GM23338 (cell line): ENCODE measurements at regions not wholly inside any gene's neighbourhood (a gene's known extent, or its start where the extent isn't known, plus 50 kb on each side); places are given as distances from the start of the nearest gene placed in this dataset.

Experiments used
- ATAC-seq: fragments of 200-7000 bp; cut with Tn5 transposase; 3 replicates; pipeline ENCODE4 v1.9.1; 2020
- DNase-seq: peaks from one replicate; pipeline ENCODE4 v3.0.0-alpha.2; 2015; ENCODE audit warnings: low spot score
- H2AFZ ChIP-seq: fragments of 200-600 bp; sonication (generic); 2 replicates; pipeline ENCODE4 v1.8.0; 2016; ENCODE audit warnings: antibody characterized with exemption, mild to moderate bottlenecking, moderate library complexity
- H3F3A ChIP-seq: fragments of 200-600 bp; sonication (generic); replicated peaks from 2 replicates; pipeline ENCODE4 v1.8.0; 2017; ENCODE audit warnings: antibody characterized with exemption, mixed run types, low read depth
- H3K27ac ChIP-seq: fragments of 200-600 bp; sonication (generic); 2 replicates; pipeline ENCODE4 v1.6.1; 2016; ENCODE audit warnings: low read depth
- H3K27me3 ChIP-seq: fragments of 200-600 bp; sonication (generic); 2 replicates; pipeline ENCODE4 v1.8.0; 2016; ENCODE audit warnings: mild to moderate bottlenecking, mixed run types, moderate library complexity; ENCODE audit not compliant: insufficient read depth
- H3K36me3 ChIP-seq: fragments of 200-600 bp; sonication (generic); 2 replicates; pipeline ENCODE4 v1.8.0; 2016; ENCODE audit warnings: mild to moderate bottlenecking; ENCODE audit not compliant: insufficient read depth
- H3K4me1 ChIP-seq: fragments of 200-600 bp; sonication (generic); 2 replicates; pipeline ENCODE4 v1.8.0; 2016; ENCODE audit warnings: mild to moderate bottlenecking, moderate library complexity; ENCODE audit not compliant: insufficient read depth
- H3K4me2 ChIP-seq: fragments of 200-600 bp; sonication (generic); 2 replicates; pipeline ENCODE4 v1.7.1; 2017; ENCODE audit warnings: mixed run types
- H3K4me3 ChIP-seq: fragments of 200-600 bp; sonication (generic); 2 replicates; pipeline ENCODE4 v1.6.1; 2016; ENCODE audit warnings: mixed run types
- H3K79me2 ChIP-seq: fragments of 200-600 bp; sonication (generic); replicated peaks from 2 replicates; pipeline ENCODE4 v1.8.0; 2017; ENCODE audit warnings: mild to moderate bottlenecking; ENCODE audit not compliant: insufficient read depth
- H3K9me2 ChIP-seq: fragments of 200-600 bp; sonication (generic); 2 replicates; pipeline ENCODE4 v1.8.0; 2017; ENCODE audit not compliant: insufficient read depth
- H4K20me1 ChIP-seq: fragments of 200-600 bp; sonication (generic); replicated peaks from 2 replicates; pipeline ENCODE4 v1.8.0; 2017; ENCODE audit warnings: mild to moderate bottlenecking; ENCODE audit not compliant: insufficient read depth
- H3K27ac Mint-ChIP-seq: 2 replicates; pipeline ENCODE4 v1.8.0; 2020; ENCODE audit warnings: inconsistent platforms, mild to moderate bottlenecking, moderate library complexity, mixed read lengths
- H3K27me3 Mint-ChIP-seq: 3 replicates; pipeline ENCODE4 v1.8.0; 2022; ENCODE audit warnings: low read depth, mild to moderate bottlenecking, moderate library complexity, mixed read lengths, inconsistent platforms; ENCODE audit not compliant: insufficient read depth, poor library complexity
- H3K36me3 Mint-ChIP-seq: 3 replicates; pipeline ENCODE4 v1.8.0; 2021; ENCODE audit warnings: low read depth, mild to moderate bottlenecking, inconsistent platforms, moderate library complexity, mixed read lengths
- H3K4me1 Mint-ChIP-seq: 3 replicates; pipeline ENCODE4 v1.8.0; 2020; ENCODE audit warnings: mild to moderate bottlenecking, inconsistent platforms, mixed read lengths
- H3K4me3 Mint-ChIP-seq: 3 replicates; pipeline ENCODE4 v1.8.0; 2021; ENCODE audit warnings: moderate library complexity, mild to moderate bottlenecking, inconsistent platforms, mixed read lengths
- H3K9me3 Mint-ChIP-seq: 3 replicates; pipeline ENCODE4 v1.8.0; 2020; ENCODE audit warnings: moderate library complexity, mild to moderate bottlenecking, inconsistent platforms, mixed read lengths
- CREB1 ChIP-seq: fragments of 250-450 bp; sonication (Bioruptor Pico); IDR thresholded peaks from 2 replicates; pipeline ENCODE4 v1.5.0; 2020; ENCODE audit warnings: low read depth, mild to moderate bottlenecking, moderate library complexity
- EZH2 ChIP-seq: fragments of 200-600 bp; sonication (generic); IDR thresholded peaks from one replicate; pipeline ENCODE4 v1.8.0; 2017; ENCODE audit warnings: antibody characterized with exemption, mild to moderate bottlenecking, low read depth; ENCODE audit not compliant: unreplicated experiment
- EZH2phosphoT487 ChIP-seq: fragments of 200-600 bp; sonication (generic); IDR thresholded peaks from one replicate; pipeline ENCODE4 v1.8.1; 2018; ENCODE audit warnings: antibody characterized with exemption; ENCODE audit not compliant: unreplicated experiment
- JUNB ChIP-seq: IDR thresholded peaks from one replicate; pipeline ENCODE4 v1.6.1; 2016; ENCODE audit warnings: antibody characterized with exemption; ENCODE audit not compliant: unreplicated experiment
- NANOG ChIP-seq: IDR thresholded peaks from 2 replicates; pipeline ENCODE4 v1.6.1; 2016; ENCODE audit warnings: antibody characterized with exemption, borderline replicate concordance
- POLR2AphosphoS5 ChIP-seq: IDR thresholded peaks from 2 replicates; pipeline ENCODE4 v1.6.1; 2016; ENCODE audit warnings: antibody characterized with exemption, low read depth
- REST ChIP-seq: IDR thresholded peaks from one replicate; pipeline ENCODE4 v1.6.1; 2018; ENCODE audit warnings: antibody characterized with exemption; ENCODE audit not compliant: unreplicated experiment
- STAT1 ChIP-seq: IDR thresholded peaks from one replicate; pipeline ENCODE4 v1.6.1; 2016; ENCODE audit warnings: antibody characterized with exemption; ENCODE audit not compliant: unreplicated experiment
- ZNF114 ChIP-seq: fragments of 250-450 bp; sonication (Bioruptor Pico); IDR thresholded peaks from 2 replicates; pipeline ENCODE4 v1.5.0; 2020; ENCODE audit warnings: mild to moderate bottlenecking, moderate library complexity
- ZNF331 ChIP-seq: fragments of 250-450 bp; sonication (Bioruptor Pico); IDR thresholded peaks from 2 replicates; pipeline ENCODE4 v1.5.0; 2020; ENCODE audit warnings: low read depth, mild to moderate bottlenecking, moderate library complexity
- TF ChIP-seq, protein P1 (sequence below): fragments of 250-450 bp; sonication (Bioruptor Pico); IDR thresholded peaks from 2 replicates; pipeline ENCODE4 v1.5.0; 2020; ENCODE audit warnings: mild to moderate bottlenecking, moderate library complexity
- TF ChIP-seq, protein P2 (sequence below): IDR thresholded peaks from 2 replicates; pipeline ENCODE4 v1.6.1; 2016; ENCODE audit warnings: antibody characterized with exemption

GRCh38 chr21:32869459-32869858, 97.9 kb upstream of the PAXBP1 start (continued):
- TF ChIP-seq, protein P1, sequence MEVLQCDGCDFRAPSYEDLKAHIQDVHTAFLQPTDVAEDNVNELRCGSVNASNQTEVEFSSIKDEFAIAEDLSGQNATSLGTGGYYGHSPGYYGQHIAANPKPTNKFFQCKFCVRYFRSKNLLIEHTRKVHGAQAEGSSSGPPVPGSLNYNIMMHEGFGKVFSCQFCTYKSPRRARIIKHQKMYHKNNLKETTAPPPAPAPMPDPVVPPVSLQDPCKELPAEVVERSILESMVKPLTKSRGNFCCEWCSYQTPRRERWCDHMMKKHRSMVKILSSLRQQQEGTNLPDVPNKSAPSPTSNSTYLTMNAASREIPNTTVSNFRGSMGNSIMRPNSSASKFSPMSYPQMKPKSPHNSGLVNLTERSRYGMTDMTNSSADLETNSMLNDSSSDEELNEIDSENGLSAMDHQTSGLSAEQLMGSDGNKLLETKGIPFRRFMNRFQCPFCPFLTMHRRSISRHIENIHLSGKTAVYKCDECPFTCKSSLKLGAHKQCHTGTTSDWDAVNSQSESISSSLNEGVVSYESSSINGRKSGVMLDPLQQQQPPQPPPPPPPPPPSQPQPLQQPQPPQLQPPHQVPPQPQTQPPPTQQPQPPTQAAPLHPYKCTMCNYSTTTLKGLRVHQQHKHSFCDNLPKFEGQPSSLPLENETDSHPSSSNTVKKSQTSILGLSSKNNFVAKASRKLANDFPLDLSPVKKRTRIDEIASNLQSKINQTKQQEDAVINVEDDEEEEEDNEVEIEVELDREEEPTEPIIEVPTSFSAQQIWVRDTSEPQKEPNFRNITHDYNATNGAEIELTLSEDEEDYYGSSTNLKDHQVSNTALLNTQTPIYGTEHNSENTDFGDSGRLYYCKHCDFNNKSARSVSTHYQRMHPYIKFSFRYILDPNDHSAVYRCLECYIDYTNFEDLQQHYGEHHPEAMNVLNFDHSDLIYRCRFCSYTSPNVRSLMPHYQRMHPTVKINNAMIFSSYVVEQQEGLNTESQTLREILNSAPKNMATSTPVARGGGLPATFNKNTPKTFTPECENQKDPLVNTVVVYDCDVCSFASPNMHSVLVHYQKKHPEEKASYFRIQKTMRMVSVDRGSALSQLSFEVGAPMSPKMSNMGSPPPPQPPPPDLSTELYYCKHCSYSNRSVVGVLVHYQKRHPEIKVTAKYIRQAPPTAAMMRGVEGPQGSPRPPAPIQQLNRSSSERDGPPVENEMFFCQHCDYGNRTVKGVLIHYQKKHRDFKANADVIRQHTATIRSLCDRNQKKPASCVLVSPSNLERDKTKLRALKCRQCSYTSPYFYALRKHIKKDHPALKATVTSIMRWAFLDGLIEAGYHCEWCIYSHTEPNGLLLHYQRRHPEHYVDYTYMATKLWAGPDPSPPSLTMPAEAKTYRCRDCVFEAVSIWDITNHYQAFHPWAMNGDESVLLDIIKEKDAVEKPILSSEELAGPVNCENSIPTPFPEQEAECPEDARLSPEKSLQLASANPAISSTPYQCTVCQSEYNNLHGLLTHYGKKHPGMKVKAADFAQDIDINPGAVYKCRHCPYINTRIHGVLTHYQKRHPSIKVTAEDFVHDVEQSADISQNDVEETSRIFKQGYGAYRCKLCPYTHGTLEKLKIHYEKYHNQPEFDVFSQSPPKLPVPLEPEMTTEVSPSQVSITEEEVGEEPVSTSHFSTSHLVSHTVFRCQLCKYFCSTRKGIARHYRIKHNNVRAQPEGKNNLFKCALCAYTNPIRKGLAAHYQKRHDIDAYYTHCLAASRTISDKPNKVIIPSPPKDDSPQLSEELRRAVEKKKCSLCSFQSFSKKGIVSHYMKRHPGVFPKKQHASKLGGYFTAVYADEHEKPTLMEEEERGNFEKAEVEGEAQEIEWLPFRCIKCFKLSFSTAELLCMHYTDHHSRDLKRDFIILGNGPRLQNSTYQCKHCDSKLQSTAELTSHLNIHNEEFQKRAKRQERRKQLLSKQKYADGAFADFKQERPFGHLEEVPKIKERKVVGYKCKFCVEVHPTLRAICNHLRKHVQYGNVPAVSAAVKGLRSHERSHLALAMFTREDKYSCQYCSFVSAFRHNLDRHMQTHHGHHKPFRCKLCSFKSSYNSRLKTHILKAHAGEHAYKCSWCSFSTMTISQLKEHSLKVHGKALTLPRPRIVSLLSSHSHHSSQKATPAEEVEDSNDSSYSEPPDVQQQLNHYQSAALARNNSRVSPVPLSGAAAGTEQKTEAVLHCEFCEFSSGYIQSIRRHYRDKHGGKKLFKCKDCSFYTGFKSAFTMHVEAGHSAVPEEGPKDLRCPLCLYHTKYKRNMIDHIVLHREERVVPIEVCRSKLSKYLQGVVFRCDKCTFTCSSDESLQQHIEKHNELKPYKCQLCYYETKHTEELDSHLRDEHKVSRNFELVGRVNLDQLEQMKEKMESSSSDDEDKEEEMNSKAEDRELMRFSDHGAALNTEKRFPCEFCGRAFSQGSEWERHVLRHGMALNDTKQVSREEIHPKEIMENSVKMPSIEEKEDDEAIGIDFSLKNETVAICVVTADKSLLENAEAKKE (CRISPR knock-in tag): no peak
- no peak for TF ChIP-seq JUNB
- TF ChIP-seq STAT1: no peak
- no peak for TF ChIP-seq CREB1 (CRISPR knock-in tag)
- no peak for TF ChIP-seq ZNF114 (CRISPR knock-in tag)
- TF ChIP-seq, protein P2, sequence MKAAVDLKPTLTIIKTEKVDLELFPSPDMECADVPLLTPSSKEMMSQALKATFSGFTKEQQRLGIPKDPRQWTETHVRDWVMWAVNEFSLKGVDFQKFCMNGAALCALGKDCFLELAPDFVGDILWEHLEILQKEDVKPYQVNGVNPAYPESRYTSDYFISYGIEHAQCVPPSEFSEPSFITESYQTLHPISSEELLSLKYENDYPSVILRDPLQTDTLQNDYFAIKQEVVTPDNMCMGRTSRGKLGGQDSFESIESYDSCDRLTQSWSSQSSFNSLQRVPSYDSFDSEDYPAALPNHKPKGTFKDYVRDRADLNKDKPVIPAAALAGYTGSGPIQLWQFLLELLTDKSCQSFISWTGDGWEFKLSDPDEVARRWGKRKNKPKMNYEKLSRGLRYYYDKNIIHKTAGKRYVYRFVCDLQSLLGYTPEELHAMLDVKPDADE: no peak
- TF ChIP-seq NANOG: no peak

DNA sequence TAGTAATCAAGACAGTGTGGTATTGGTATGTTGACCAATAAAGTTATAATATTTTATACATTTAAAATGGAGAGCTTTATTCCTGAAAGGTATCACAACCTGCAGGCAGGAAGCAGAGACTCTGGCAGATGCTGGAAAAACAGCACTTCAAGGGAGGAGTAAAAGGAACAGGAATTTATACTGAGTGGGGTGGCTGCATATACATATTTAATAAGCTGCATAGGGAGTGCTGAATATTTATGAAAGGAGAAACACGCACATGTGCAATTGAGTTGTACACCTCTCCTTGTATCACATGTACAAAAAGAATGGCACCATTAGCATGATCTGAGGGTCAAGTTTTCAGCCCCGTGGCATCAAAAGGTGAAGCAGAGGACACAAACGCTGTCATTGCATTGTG, 104.9 kb upstream of the PAXBP1 start:
- H3K9me2 ChIP-seq: no peaks in the 10 kb centered on the region
- H3K4me2 ChIP-seq: no peak overlapping the region
- H3K27me3 ChIP-seq: no peaks in the 10 kb centered on the region
- Mint-ChIP-seq H3K4me3 (no peak overlapping the region), H3K27ac (no peak overlapping the region), H3K4me1 (no peaks in the 10 kb centered on the region), H3K9me3 (peaks cover 2% of the 10 kb centered on the region; the same call in 2 of the 3 replicates), H3K27me3 (peaks cover 3% of the 10 kb centered on the region), H3K36me3 (no peaks in the 10 kb centered on the region)
- H3K27ac ChIP-seq: no peak overlapping the region
- H3K4me1 ChIP-seq: no peaks in the 10 kb centered on the region
- no peaks in the 10 kb centered on the region for H3K36me3 ChIP-seq
- no peaks in the 10 kb centered on the region for H3K79me2 ChIP-seq
- no peaks in the 10 kb centered on the region for H3F3A ChIP-seq
- DNase-seq (no peak), ATAC-seq (no peak)
- H4K20me1 ChIP-seq: no peaks in the 10 kb centered on the region
- H3K4me3 ChIP-seq: no peak overlapping the region
- H2AFZ ChIP-seq: no peak overlapping the region
- TF ChIP-seq ZNF331 (no peak), NANOG (no peak), REST (no peak), JUNB (no peak), ZNF114 (CRISPR knock-in tag) (no peak), STAT1 (no peak), CREB1 (CRISPR knock-in tag) (no peak), POLR2AphosphoS5 (no peak), EZH2phosphoT487 (no peak), EZH2 (no peak)
- TF ChIP-seq, protein P2: no peak
